ENCODE measurements at regions not wholly inside any gene's neighbourhood (a gene's known extent, or its start where the extent isn't known, plus 50 kb on each side); places are given as distances from the start of the nearest gene placed in this dataset.

- TF ChIP-seq POLR2AphosphoS5 (IDR thresholded peaks at IDR 0.05) (no peak), CTCF (IDR thresholded peaks at IDR 0.05; ENCODE audit: poor library complexity, severe bottlenecking) (no peak), EZH2 (IDR thresholded peaks at IDR 0.05; ENCODE audit: borderline replicate concordance, insufficient read depth, low read length, poor library complexity, severe bottlenecking) (no peak), RAD21 (conservative IDR thresholded peaks at IDR 0.05) (no peak), EP300 (conservative IDR thresholded peaks at IDR 0.05; ENCODE audit: poor library complexity, severe bottlenecking) (no peak), SMC3 (conservative IDR thresholded peaks at IDR 0.05; ENCODE audit: poor library complexity) (no peak), TAF1 (IDR thresholded peaks at IDR 0.05; ENCODE audit: low read depth) (no peak)
These were observed 296.6 kb upstream of the RTL1 start for GRCh38 chr14:101200008-101200649.

Data from neural cell (in vitro differentiated cells).